ENCODE measurements at regions not wholly inside any gene's neighbourhood (a gene's known extent, or its start where the extent isn't known, plus 50 kb on each side); places are given as distances from the start of the nearest gene placed in this dataset.
"Not testable (repeated sequence)": the region's sequence is repeated elsewhere in the genome, so short reads cannot be mapped to it uniquely, and the experiment has no call there.

DNA sequence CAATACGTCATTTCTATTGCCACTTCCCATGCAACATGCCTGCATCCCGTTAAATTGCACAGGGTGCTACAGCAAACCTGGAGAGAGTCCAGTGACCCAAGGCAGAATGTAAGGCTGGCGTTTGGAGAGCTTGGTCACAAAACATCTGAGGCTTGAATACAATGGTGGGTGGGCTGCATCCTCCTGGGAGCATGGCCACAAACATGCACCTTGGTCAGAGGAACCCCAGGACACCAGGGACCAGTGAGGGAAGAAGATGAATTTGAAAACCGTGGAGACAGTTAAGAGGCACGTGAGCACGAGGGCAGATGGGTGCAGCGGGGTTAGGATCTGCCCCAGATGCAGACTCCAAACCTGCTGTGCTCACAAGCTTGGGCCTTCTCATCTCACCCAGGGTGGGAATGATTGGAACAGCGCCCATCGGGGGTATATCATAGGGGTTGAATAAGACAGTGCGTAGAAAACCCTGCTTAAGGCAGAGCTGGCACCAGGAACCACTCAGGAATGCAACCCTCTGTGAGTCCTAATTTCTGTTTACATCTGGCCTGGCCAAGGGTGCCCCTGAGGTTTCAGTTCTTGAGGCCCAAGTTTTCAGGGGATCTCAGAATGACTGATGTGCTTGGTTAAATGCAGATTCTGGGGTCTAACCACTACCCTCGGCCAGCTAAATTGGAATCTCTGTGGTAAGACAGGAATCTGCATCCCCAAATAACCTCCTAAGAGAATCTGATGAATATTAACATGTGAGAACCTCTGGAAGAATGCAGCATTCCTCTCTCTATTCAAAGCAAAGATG is 97.2 kb downstream of the ARL4C start:
- H3K9me3 Mint-ChIP-seq, result no peaks in the 10 kb centered on the region
- H3K4me3 Mint-ChIP-seq, result no peak overlapping the region
- H3K4me1 Mint-ChIP-seq (ENCODE audit: low read depth), result peaks cover 30% of the 10 kb centered on the region
- intact Hi-C loops (cut with micrococcal nuclease), result no loop called here
- no peak overlapping the region for H3K27ac Mint-ChIP-seq
- H3K36me3 Mint-ChIP-seq (ENCODE audit: low read depth), result no peaks in the 10 kb centered on the region
- H3K27me3 Mint-ChIP-seq, result peaks cover 15% of the 10 kb centered on the region

DNA sequence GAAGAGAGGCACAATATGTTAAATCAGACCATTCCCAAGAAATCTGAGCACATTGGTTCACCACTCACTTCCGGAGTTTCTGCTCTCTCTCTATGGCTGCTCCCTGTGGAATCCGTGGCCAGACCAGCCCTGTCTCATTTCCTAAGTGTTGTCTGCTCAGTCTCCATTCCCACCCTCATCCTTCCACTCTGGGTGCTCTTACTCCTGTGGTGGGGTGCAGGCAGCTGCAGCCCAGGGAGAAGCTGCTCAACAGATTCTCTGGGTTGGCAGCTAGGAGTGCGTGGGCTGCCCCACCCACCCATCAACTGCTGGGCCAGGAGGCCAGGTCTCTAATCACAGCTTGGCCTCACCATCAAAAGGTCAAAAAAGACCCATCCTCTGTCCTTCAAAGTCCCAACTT is 98.3 kb downstream of the ARL4C start:
- Mint-ChIP-seq H3K27ac (peak overlapping the region; percentile 70), H3K36me3 (ENCODE audit: low read depth) (no peaks in the 10 kb centered on the region), H3K4me3 (no peak overlapping the region), H3K9me3 (no peaks in the 10 kb centered on the region), H3K4me1 (ENCODE audit: low read depth) (peaks cover 35% of the 10 kb centered on the region), H3K27me3 (peaks cover 15% of the 10 kb centered on the region)
- intact Hi-C loops (cut with micrococcal nuclease), result no loop called here

DNA sequence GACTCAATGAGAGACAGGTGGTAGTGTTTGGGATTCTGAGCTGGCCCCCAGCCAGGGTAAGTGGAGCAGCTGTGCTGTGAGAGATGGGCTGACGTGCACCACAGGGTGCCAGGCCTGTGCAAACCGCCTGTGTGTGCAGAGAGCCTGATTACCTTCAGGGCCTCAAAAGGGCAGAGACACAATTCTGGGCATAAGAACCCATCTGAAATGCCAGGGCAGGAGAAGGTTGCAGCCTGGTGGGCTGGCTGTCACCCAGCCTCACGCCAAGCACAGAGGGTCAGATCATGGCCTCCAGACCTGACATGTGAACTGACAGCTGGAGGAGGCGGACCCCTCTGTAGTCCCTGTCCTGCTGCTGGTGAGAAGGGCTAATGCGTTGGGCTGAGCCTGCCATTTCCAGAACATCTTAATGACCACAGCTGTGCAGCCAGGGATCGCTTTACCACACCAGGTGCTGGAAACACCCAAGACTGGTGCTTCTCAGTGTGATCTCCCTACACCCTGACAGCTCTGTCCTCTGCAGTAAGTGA is 100.9 kb downstream of the ARL4C start:
- H3K4me3 Mint-ChIP-seq, result no peak overlapping the region
- peaks cover 42% of the 10 kb centered on the region for H3K4me1 Mint-ChIP-seq (ENCODE audit: low read depth)
- H3K36me3 Mint-ChIP-seq (ENCODE audit: low read depth), result no peaks in the 10 kb centered on the region
- H3K27ac Mint-ChIP-seq, result peak overlapping the region; percentile 40
- intact Hi-C loops (cut with micrococcal nuclease), result no loop called here
- peaks cover 8% of the 10 kb centered on the region for H3K27me3 Mint-ChIP-seq
- no peaks in the 10 kb centered on the region for H3K9me3 Mint-ChIP-seq

DNA sequence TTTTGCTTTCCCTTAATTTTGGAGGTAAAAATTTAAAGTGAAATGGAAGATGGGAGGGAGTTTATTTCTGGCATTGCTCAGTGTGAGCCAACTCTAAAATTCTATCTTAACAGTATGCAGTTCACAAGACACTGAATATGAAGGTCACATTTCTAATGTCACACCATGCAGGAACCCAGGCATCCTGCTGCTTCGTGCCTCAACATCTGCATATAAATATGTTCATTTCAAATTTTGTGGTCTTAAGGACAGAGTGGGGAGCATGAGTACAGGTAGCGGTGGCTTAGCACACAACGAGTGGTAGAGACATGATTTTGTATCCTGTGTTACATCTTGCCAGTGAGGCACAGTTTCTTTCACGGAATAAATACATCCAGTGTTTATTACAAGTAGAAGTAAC is 102.4 kb downstream of the ARL4C start:
- Mint-ChIP-seq H3K27ac (no peak overlapping the region), H3K4me3 (no peak overlapping the region), H3K4me1 (ENCODE audit: low read depth) (peaks cover 46% of the 10 kb centered on the region), H3K27me3 (peaks cover 8% of the 10 kb centered on the region), H3K36me3 (ENCODE audit: low read depth) (no peaks in the 10 kb centered on the region), H3K9me3 (no peaks in the 10 kb centered on the region)
- intact Hi-C loops (cut with micrococcal nuclease), result no loop called here

DNA sequence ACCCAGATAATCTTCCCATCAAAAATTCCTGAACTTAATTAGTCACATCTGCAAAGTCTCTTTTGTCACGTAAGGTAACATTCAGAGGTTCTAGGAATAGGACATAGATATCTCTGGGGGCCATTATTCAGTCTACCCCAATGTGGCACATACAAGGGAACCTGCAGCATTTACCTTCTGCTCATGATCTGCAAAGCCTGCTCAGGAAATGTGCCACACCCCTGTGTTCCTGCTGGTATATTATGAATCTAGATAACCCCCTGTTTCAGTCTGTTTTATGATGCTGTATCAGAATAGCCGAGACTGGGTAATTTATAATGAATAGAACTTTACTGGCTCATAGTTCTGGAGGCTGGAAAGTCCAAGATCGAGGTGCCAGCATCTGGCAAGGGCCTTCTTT is 103.5 kb downstream of the ARL4C start:
- H3K4me1 Mint-ChIP-seq (ENCODE audit: low read depth), result peaks cover 48% of the 10 kb centered on the region
- no peaks in the 10 kb centered on the region for H3K36me3 Mint-ChIP-seq (ENCODE audit: low read depth)
- intact Hi-C loops (cut with micrococcal nuclease), result no loop called here
- no peaks in the 10 kb centered on the region for H3K9me3 Mint-ChIP-seq
- H3K27me3 Mint-ChIP-seq, result peaks cover 4% of the 10 kb centered on the region
- H3K4me3 Mint-ChIP-seq, result no peak overlapping the region
- no peak overlapping the region for H3K27ac Mint-ChIP-seq

DNA sequence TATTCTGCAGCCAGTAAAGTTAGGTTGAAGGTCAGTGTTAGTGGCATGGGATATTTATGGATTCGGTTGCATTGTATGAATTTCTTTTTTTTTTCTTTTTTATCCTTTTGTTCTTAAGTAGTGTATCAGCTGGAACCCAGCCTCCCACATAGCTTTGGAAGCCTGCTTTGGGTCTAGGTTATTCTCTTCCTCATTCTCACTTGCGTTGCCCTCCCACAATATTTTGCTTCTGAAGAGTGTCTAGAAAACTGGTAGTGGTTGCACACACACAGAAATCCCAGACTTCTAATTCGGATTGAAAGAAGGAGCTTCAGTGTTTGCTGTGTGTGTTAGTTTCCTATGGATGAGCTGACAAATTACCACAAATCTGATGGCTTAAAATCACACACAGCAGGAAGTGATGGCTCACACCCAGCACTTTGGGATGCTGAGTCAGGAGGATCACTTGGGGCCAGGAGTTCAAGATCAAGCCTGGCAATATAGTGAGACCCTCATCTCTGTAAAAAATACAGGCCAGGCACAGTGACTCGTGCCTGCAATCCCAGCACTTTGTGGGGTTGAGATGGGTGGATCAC is 104.8 kb downstream of the ARL4C start:
- Mint-ChIP-seq H3K4me3 (no peak overlapping the region), H3K27ac (peak overlapping the region; percentile 72), H3K9me3 (no peaks in the 10 kb centered on the region), H3K36me3 (ENCODE audit: low read depth) (no peaks in the 10 kb centered on the region), H3K4me1 (ENCODE audit: low read depth) (peaks cover 55% of the 10 kb centered on the region), H3K27me3 (peaks cover 4% of the 10 kb centered on the region)
- intact Hi-C loops (cut with micrococcal nuclease), result no loop called here

DNA sequence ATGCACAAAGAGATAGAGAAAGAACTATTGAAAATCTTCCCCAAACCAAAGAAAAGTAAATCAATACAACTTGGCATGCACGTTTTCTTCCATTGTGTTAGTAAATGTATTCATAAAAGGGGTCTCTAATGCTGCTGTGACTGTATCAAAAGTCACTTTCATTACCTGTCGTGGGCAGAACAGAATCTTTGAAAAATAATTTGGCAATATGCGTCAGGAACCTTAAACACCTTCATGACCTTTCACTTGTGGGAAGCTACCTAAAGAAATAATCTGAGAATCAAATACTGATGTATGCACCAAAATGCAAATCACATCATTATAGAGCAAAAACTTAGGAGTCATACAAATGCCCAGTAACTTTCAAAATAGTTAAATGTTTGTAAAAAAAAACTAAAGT is 105.3 kb downstream of the ARL4C start:
- H3K4me1 Mint-ChIP-seq (ENCODE audit: low read depth), result peaks cover 60% of the 10 kb centered on the region
- no peaks in the 10 kb centered on the region for H3K9me3 Mint-ChIP-seq
- peaks cover 4% of the 10 kb centered on the region for H3K27me3 Mint-ChIP-seq
- intact Hi-C loops (cut with micrococcal nuclease), result no loop called here
- H3K27ac Mint-ChIP-seq, result peak overlapping the region; percentile 72
- H3K36me3 Mint-ChIP-seq (ENCODE audit: low read depth), result no peaks in the 10 kb centered on the region
- no peak overlapping the region for H3K4me3 Mint-ChIP-seq

DNA sequence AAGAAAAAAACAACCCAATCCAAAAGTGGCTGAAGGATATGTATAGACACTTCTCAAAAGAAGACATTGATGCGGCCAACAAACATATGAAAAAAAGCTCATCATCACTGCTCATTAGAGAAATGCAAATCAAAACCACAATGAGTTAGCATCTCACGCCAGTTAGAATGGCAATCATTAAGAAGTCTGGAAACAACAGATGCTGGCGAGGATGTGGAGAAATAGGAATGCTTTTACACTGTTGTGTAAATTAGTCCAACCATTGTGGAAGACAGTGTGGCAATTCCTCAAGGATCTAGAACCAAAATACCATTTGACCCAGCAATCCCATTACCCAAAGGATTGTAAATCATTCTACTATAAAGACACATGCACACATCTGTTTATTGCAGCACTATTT is 107.2 kb downstream of the ARL4C start:
- H3K27ac Mint-ChIP-seq; H3K9me3 Mint-ChIP-seq; H3K36me3 Mint-ChIP-seq (ENCODE audit: low read depth); H3K4me3 Mint-ChIP-seq; intact Hi-C loops (cut with micrococcal nuclease); H3K27me3 Mint-ChIP-seq: not testable (repeated sequence)
- peaks cover 61% of the 10 kb centered on the region for H3K4me1 Mint-ChIP-seq (ENCODE audit: low read depth)

DNA sequence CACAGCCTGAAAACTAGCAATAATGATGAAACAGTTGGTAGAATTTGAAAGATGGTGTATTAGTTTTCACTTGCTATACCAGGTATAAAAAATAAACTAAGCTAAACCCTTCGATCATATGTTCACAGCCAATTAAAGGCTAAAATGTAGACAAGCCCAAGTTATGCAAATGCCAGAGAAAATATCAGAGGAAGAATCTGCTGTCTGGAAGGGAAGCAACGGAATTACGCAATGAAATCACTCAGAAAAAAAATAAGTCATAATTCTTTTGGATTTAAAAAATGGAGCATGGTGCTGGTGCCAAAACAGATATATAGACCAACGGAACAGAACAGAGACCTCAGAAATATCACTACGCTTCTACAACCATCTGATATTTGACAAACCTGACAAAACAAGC is 108.3 kb downstream of the ARL4C start:
- Mint-ChIP-seq H3K36me3 (ENCODE audit: low read depth) (no peaks in the 10 kb centered on the region), H3K27me3 (no peaks in the 10 kb centered on the region), H3K4me3 (no peak overlapping the region), H3K9me3 (peaks cover 9% of the 10 kb centered on the region), H3K4me1 (ENCODE audit: low read depth) (peaks cover 52% of the 10 kb centered on the region), H3K27ac (no peak overlapping the region)
- intact Hi-C loops (cut with micrococcal nuclease), result no loop called here

DNA sequence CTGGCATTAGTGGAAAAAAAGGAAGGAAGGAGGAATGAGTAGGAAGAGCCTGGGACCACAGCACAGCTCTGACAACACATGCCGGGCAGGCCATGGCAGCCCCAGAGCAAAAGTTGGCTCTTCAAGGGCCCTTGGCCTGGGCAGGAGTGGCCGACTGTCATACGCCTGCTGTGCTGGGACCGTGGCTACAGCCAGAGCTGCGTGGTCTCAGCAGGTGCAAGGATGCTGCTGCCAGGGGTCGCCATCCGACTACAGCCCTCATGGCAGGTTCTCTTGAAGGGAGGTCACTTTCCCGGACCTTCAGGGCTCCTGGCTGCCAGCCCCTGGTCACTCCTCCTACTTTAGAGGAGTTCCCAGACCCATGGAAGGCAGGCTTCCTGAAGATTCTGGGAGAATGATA is 109.9 kb downstream of the ARL4C start:
- no peak overlapping the region for H3K4me3 Mint-ChIP-seq
- H3K36me3 Mint-ChIP-seq (ENCODE audit: low read depth), result no peaks in the 10 kb centered on the region
- peaks cover 9% of the 10 kb centered on the region for H3K9me3 Mint-ChIP-seq
- intact Hi-C loops (cut with micrococcal nuclease), result no loop called here
- H3K27me3 Mint-ChIP-seq, result no peaks in the 10 kb centered on the region
- H3K27ac Mint-ChIP-seq, result peak overlapping the region; percentile 10
- peaks cover 39% of the 10 kb centered on the region for H3K4me1 Mint-ChIP-seq (ENCODE audit: low read depth)

DNA sequence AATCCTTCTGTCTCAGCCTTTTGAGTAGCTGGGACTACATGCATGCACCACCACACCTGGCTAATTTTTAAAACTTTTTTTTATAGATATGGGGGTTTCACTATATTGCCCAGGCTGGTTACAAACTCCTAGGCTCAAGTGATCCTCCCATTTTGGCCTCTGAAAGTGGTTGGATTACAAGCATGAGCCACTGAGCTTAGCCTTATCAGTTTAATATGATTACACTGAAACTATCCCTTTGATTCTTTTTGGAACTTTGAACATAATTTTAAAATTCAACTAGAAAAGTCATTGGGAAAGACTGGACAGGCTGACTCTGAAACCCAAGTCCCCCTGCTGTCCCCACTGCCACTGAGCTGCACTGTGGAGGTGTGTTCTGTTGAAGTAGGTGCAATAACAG is 114.8 kb downstream of the ARL4C start:
- Mint-ChIP-seq H3K27me3 (peaks cover 12% of the 10 kb centered on the region), H3K4me3 (no peak overlapping the region), H3K9me3 (peaks cover 9% of the 10 kb centered on the region), H3K27ac (no peak overlapping the region), H3K4me1 (ENCODE audit: low read depth) (peaks cover 22% of the 10 kb centered on the region), H3K36me3 (ENCODE audit: low read depth) (no peaks in the 10 kb centered on the region)
- intact Hi-C loops (cut with micrococcal nuclease), result no loop called here

DNA sequence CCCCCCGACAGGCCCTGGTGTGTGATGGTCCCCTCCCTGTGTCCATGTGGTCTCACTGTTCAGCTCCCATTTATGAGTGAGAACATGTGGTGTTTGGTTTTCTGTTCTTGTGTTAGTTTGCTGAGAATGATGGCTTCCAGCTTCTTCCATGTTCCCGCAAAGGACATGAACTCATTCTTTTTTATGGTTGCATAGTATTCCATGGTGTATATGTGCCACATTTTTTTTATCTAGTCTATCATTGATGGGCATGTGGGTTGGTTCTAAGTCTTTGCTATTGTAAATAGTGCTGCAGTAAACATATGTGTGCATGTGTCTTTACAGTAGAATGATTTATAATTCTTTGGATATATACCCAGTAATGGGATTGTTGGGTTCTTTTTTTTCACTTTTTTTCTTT is 117.9 kb downstream of the ARL4C start:
- H3K36me3 Mint-ChIP-seq (ENCODE audit: low read depth); H3K4me3 Mint-ChIP-seq; H3K27ac Mint-ChIP-seq; H3K9me3 Mint-ChIP-seq; intact Hi-C loops (cut with micrococcal nuclease): not testable (repeated sequence)
- peaks cover 35% of the 10 kb centered on the region for H3K4me1 Mint-ChIP-seq (ENCODE audit: low read depth)
- H3K27me3 Mint-ChIP-seq, result peaks cover 27% of the 10 kb centered on the region

DNA sequence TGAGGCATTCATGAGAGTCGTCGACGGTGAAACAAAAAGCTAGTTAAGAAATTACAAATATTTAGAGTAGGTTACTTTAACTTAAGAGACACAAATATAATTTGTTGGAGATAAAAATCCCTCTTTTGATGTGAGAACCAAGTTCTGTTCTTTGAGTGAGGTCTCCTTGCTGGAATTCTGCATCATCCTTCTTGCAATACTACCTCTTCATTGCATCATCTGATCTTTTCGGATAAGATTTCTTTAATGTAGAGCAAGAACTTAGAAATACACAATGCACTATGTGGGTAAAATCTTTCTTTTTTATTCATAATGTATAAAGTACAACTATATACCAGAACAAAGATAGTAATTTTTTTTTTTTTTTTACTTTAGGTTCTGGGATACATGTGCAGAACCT is 118.4 kb downstream of the ARL4C start:
- Mint-ChIP-seq H3K4me3 (no peak overlapping the region), H3K27me3 (peaks cover 30% of the 10 kb centered on the region), H3K9me3 (no peaks in the 10 kb centered on the region), H3K36me3 (ENCODE audit: low read depth) (no peaks in the 10 kb centered on the region), H3K27ac (no peak overlapping the region), H3K4me1 (ENCODE audit: low read depth) (peaks cover 39% of the 10 kb centered on the region)
- intact Hi-C loops (cut with micrococcal nuclease), result no loop called here

DNA sequence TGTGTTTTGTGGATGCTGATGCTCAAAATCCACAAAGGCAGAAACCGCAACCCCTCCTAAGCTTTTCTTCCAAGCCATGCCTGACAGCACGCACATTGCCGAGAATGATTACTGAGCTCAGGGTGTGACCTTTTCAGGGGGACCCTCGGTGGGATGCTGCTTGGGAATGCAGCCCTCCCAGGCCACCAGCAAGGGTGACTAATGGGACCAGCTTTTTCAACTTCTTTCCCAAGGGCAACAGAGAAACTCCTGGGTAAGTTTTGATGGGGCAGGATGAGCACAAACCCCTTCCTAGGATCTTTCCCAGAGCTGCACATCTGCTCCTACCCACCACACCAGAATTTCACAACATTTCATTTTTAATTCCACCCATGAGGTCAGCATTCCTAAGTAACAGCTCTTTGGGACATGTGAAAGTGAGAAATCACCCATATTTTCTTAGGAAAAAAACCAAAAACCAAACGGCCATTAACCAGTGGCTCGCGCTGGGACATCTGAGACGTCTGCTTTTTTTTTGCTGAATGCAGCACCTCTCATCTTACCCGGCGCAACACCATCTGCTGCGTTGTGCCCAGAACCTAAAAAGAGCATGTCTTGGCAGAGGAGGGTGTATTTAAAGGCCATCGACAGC is 119.0 kb downstream of the ARL4C start:
- no peaks in the 10 kb centered on the region for H3K36me3 Mint-ChIP-seq (ENCODE audit: low read depth)
- H3K27me3 Mint-ChIP-seq, result peaks cover 32% of the 10 kb centered on the region
- H3K4me1 Mint-ChIP-seq (ENCODE audit: low read depth), result peaks cover 43% of the 10 kb centered on the region
- no peaks in the 10 kb centered on the region for H3K9me3 Mint-ChIP-seq
- no peak overlapping the region for H3K27ac Mint-ChIP-seq
- intact Hi-C loops (cut with micrococcal nuclease), result no loop called here
- no peak overlapping the region for H3K4me3 Mint-ChIP-seq

All from dendritic cell treated with granulocyte-macrophage colony-stimulating factor and Interleukin-4, amounts not matched to agents 40 ng/mL and 50 ng/mL, for 4 days (primary cell).